ENCODE measurements at regions not wholly inside any gene's neighbourhood (a gene's known extent, or its start where the extent isn't known, plus 50 kb on each side); places are given as distances from the start of the nearest gene placed in this dataset.

- ChIA-PET POLR2A (no interaction called here), CTCF (no interaction called here)
- Histone ChIP-seq H3K4me3 (ENCODE audit: low read depth, low read length) (no peak overlapping the region), H3K9me3 (ENCODE audit: control insufficient read depth, insufficient read depth, low read depth, low read length) (no peaks in the 10 kb centered on the region), H3K4me1 (ENCODE audit: control insufficient read depth, insufficient read depth, low read length) (no peaks in the 10 kb centered on the region), H3K27ac (ENCODE audit: extremely low read depth, low read depth, low read length) (no peak overlapping the region), H3K36me3 (ENCODE audit: control insufficient read depth in 2 of 2, insufficient read depth in 1 of 2, low read length in 2 of 2) (no peaks in the 10 kb centered on the region)
- TF ChIP-seq SCRT2 (tag by site-specific recombination; IDR thresholded peaks at IDR 0.05) (no peak), ZBTB17 (tag by site-specific recombination; IDR thresholded peaks at IDR 0.05) (no peak), ZSCAN18 (tag by site-specific recombination; IDR thresholded peaks at IDR 0.05) (no peak), GLI2 (tag by site-specific recombination; IDR thresholded peaks at IDR 0.05; ENCODE audit: borderline replicate concordance, low read depth) (no peak), GFI1B (tag by site-specific recombination; IDR thresholded peaks at IDR 0.05) (no peak), ZNF843 (tag by site-specific recombination; IDR thresholded peaks at IDR 0.05) (no peak), ZNF221 (tag by site-specific recombination; IDR thresholded peaks at IDR 0.05; ENCODE audit: borderline replicate concordance) (no peak), ZBTB6 (tag by site-specific recombination; IDR thresholded peaks at IDR 0.05) (no peak), ZNF626 (tag by site-specific recombination; IDR thresholded peaks at IDR 0.05) (no peak), ZNF791 (tag by site-specific recombination; IDR thresholded peaks at IDR 0.05) (no peak)
Observed at GRCh38 chr2:35938838-35939237, 416.7 kb upstream of the CRIM1 start.

GRCh38 chr2:35933031-35933430, 422.5 kb upstream of the CRIM1 start:
- TF ChIP-seq ZFP37 (tag by site-specific recombination; IDR thresholded peaks at IDR 0.05) (no peak), OSR2 (tag by site-specific recombination; IDR thresholded peaks at IDR 0.05) (no peak), ZNF701 (tag by site-specific recombination; IDR thresholded peaks at IDR 0.05) (no peak)
- no peaks in the 10 kb centered on the region for H3K36me3 ChIP-seq (ENCODE audit: control insufficient read depth in 2 of 2, insufficient read depth in 1 of 2, low read length in 2 of 2)
- no peak overlapping the region for H3K4me3 ChIP-seq (ENCODE audit: low read depth, low read length)
- ChIA-PET CTCF (interaction anchor here (0.7 kb wide), 2 partner anchors 9 to 511 kb away, joined by 3 read pairs; no protein-coding TSS in a partner anchor), POLR2A (no interaction called here)
- H3K4me1 ChIP-seq (ENCODE audit: control insufficient read depth, insufficient read depth, low read length) = no peaks in the 10 kb centered on the region
- no peaks in the 10 kb centered on the region for H3K9me3 ChIP-seq (ENCODE audit: control insufficient read depth, insufficient read depth, low read depth, low read length)
- no peak overlapping the region for H3K27ac ChIP-seq (ENCODE audit: extremely low read depth, low read depth, low read length)

- Histone ChIP-seq H3K9me3 (ENCODE audit: control insufficient read depth, insufficient read depth, low read depth, low read length) (no peaks in the 10 kb centered on the region), H3K36me3 (ENCODE audit: control insufficient read depth in 2 of 2, insufficient read depth in 1 of 2, low read length in 2 of 2) (no peaks in the 10 kb centered on the region), H3K4me1 (ENCODE audit: control insufficient read depth, insufficient read depth, low read length) (no peaks in the 10 kb centered on the region), H3K27ac (ENCODE audit: extremely low read depth, low read depth, low read length) (no peak overlapping the region), H3K4me3 (ENCODE audit: low read depth, low read length) (no peak overlapping the region)
- ChIA-PET CTCF (interaction anchor here (0.7 kb wide), 1 partner anchor 9 kb away, joined by 3 read pairs; no protein-coding TSS in a partner anchor), POLR2A (no interaction called here)
- TF ChIP-seq ZSCAN5A (tag by site-specific recombination; IDR thresholded peaks at IDR 0.05) (no peak), ZBTB21 (tag by site-specific recombination; IDR thresholded peaks at IDR 0.05) (no peak), REPIN1 (tag by site-specific recombination; IDR thresholded peaks at IDR 0.05; ENCODE audit: low read depth) (no peak), ZNF398 (tag by site-specific recombination; IDR thresholded peaks at IDR 0.05) (no peak), SP7 (tag by site-specific recombination; IDR thresholded peaks at IDR 0.05) (no peak), ZNF202 (tag by site-specific recombination; IDR thresholded peaks at IDR 0.05; ENCODE audit: borderline replicate concordance) (no peak), ZNF664 (tag by site-specific recombination; IDR thresholded peaks at IDR 0.05) (no peak), ZNF670 (tag by site-specific recombination; IDR thresholded peaks at IDR 0.05; ENCODE audit: low read depth) (no peak), GLI4 (tag by site-specific recombination; IDR thresholded peaks at IDR 0.05) (no peak), ZNF19 (tag by site-specific recombination; IDR thresholded peaks at IDR 0.05; ENCODE audit: low read depth) (no peak), PATZ1 (tag by site-specific recombination; IDR thresholded peaks at IDR 0.05) (no peak), PRDM1 (tag by site-specific recombination; IDR thresholded peaks at IDR 0.05) (no peak)
Observed at GRCh38 chr2:35932276-35932963, 423.2 kb upstream of the CRIM1 start.

Measured in HEK293 (cell line).